Panc1 (cell line): ENCODE measurements at regions not wholly inside any gene's neighbourhood (a gene's known extent, or its start where the extent isn't known, plus 50 kb on each side); places are given as distances from the start of the nearest gene placed in this dataset.

Source experiments
- ATAC-seq: fragments of 200-7000 bp; cut with Tn5 transposase; 2 replicates; pipeline ENCODE4 v1.9.1; 2020; ENCODE audit warnings: mild to moderate bottlenecking, moderate library complexity
- BruUV-seq: library from RNA; stranded (reverse); fragments of 400-500 nt; replicated peaks from 2 replicates; lab custom pipeline; 2021; lab: Mats Ljungman, UMichigan
- CTCF ChIA-PET: fragments of 300-600 bp; sonication (Branson Sonifier 250); formaldehyde crosslinking; loops from one replicate; lab custom pipeline; 2022; ENCODE audit warnings: antibody characterized with exemption; lab: Charles Lee
- POLR2A ChIA-PET: fragments of 300-600 bp; sonication (Branson Sonifier 250); formaldehyde crosslinking; loops from one replicate; lab custom pipeline; 2022; ENCODE audit warnings: antibody characterized with exemption; lab: Charles Lee
- DNase-seq: peaks from one replicate; pipeline ENCODE4 v3.0.0-alpha.2; 2010; ENCODE audit warnings: low read depth, low spot score
- H3K27ac ChIP-seq: 2 replicates; pipeline ENCODE4 v1.5.1; 2011; ENCODE audit warnings: mild to moderate bottlenecking, low read length, inconsistent platforms
- H3K27me3 ChIP-seq: fragments of 200-500 bp; sonication (Bioruptor generic); 2 replicates; pipeline ENCODE4 v1.6.0; 2014; ENCODE audit warnings: low read length, inconsistent platforms; ENCODE audit not compliant: control insufficient read depth, insufficient read depth
- H3K36me3 ChIP-seq: fragments of 200-500 bp; sonication (Bioruptor generic); 2 replicates; pipeline ENCODE4 v1.5.1; 2014; ENCODE audit warnings: inconsistent platforms, mild to moderate bottlenecking, low read length, moderate library complexity; ENCODE audit not compliant: control insufficient read depth, insufficient read depth
- H3K4me1 ChIP-seq: 2 replicates; pipeline ENCODE4 v1.5.1; 2011; ENCODE audit warnings: inconsistent platforms, mild to moderate bottlenecking, low read length, moderate library complexity; ENCODE audit not compliant: control insufficient read depth, insufficient read depth
- H3K4me3 ChIP-seq, 2 experiments: 2 replicates each; pipeline ENCODE4 v1.5.1; 2011 to 2012; ENCODE audit warnings: low read depth in 2 of 2, low read length in 2 of 2, mild to moderate bottlenecking in 2 of 2, inconsistent platforms in 1 of 2, moderate library complexity in 1 of 2
- H3K9me3 ChIP-seq: fragments of 200-500 bp; sonication (Bioruptor generic); 2 replicates; pipeline ENCODE4 v1.5.1; 2014; ENCODE audit warnings: low read depth, mild to moderate bottlenecking, inconsistent platforms, low read length, moderate library complexity; ENCODE audit not compliant: control insufficient read depth, insufficient read depth
- CTCF ChIP-seq: fragments of 450-650 bp; IDR thresholded peaks from 2 replicates; pipeline ENCODE4 v1.5.1; 2017; ENCODE audit warnings: mild to moderate bottlenecking
- POLR2AphosphoS5 ChIP-seq: IDR thresholded peaks from 2 replicates; pipeline ENCODE4 v1.6.1; 2012; ENCODE audit warnings: mild to moderate bottlenecking, low read depth, low read length, moderate library complexity
- REST ChIP-seq, 2 experiments: IDR thresholded peaks; 2 replicates each; pipeline ENCODE4 v1.6.1; 2011 to 2012; ENCODE audit warnings: low read depth in 2 of 2, control low read depth in 1 of 2, low read length in 1 of 2, mild to moderate bottlenecking in 1 of 2, moderate library complexity in 1 of 2; ENCODE audit not compliant: insufficient read depth in 1 of 2
- SIN3A ChIP-seq: IDR thresholded peaks from 2 replicates; pipeline ENCODE4 v1.6.1; 2012; ENCODE audit warnings: low read depth, mild to moderate bottlenecking, low read length, moderate library complexity, borderline replicate concordance; ENCODE audit not compliant: insufficient read depth
- TCF7L2 ChIP-seq: IDR thresholded peaks from 2 replicates; pipeline ENCODE4 v1.6.1; 2011; ENCODE audit warnings: mild to moderate bottlenecking, low read depth, low read length, inconsistent platforms
- in situ Hi-C: cut with HindIII; loops from 2 replicates; pipeline ENCODE4 v1.10.0; 2016; ENCODE audit warnings: low sequenced_read_pairs, low pct_unique_long_range_greater_than_20kb
- intact Hi-C: fragments of 100-400 bp; cut with micrococcal nuclease; formaldehyde crosslinking; loops from one replicate; pipeline ENCODE4 v1.10.0; 2022; ENCODE audit not compliant: unreplicated experiment

DNA sequence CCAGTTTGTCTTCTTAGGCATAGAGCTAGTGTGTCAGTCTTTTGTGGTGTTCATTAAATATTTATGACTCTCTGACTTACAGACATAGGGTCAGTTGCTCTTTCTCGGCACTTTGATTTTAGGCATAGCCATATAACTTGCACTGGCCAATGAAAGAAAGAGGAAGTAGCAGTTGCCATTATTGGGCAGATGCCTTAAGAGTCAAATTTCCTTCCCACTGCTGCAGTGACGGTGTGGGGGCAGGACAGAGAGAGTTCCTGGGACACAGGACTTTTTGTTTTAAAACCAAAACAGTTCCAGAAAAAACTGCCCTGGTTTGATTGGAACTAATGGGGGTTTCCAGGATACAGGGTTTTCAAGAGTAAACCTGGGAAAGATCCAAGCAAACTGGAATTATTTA, 60.2 kb upstream of the PHF14 start:
- in situ Hi-C loops (no loop called here), intact Hi-C loops (no loop called here)
- DNase-seq = no peak
- TF ChIP-seq REST (IDR thresholded peaks at IDR 0.05; ENCODE audit: insufficient read depth in 1 of 2, low read depth in 2 of 2, low read length in 1 of 2) (no peak), POLR2AphosphoS5 (no peak), TCF7L2 (no peak), CTCF (no peak), SIN3A (no peak)
- H3K9me3 ChIP-seq = 0 out of 2 replicates have a peak, but pooled peaks cover 3% of the 10 kb centered on the region
- no peak overlapping the region for H3K27ac ChIP-seq
- CTCF ChIA-PET = no interaction called here
- POLR2A ChIA-PET = no interaction called here
- H3K36me3 ChIP-seq = no peaks in the 10 kb centered on the region
- BruUV-seq = no TSS peak
- H3K27me3 ChIP-seq = peaks cover 2% of the 10 kb centered on the region; the same call in 1 of the 2 replicates
- no peak for ATAC-seq
- H3K4me1 ChIP-seq = no peaks in the 10 kb centered on the region
- no peak overlapping the region for H3K4me3 ChIP-seq

GRCh38 chr7:10918093-10918590, 55.5 kb upstream of the PHF14 start:
- TF ChIP-seq POLR2AphosphoS5 = no peak
- TF ChIP-seq SIN3A = no peak
- TF ChIP-seq REST (IDR thresholded peaks at IDR 0.05; ENCODE audit: insufficient read depth in 1 of 2, low read depth in 2 of 2, low read length in 1 of 2) = no peak
- TF ChIP-seq CTCF = no peak
- TF ChIP-seq TCF7L2 = no peak
- Histone ChIP-seq H3K4me1 (no peaks in the 10 kb centered on the region), H3K4me3 (no peak overlapping the region), H3K36me3 (no peaks in the 10 kb centered on the region), H3K27me3 (peaks cover 6% of the 10 kb centered on the region), H3K9me3 (no peaks in the 10 kb centered on the region), H3K27ac (no peak overlapping the region)
- DNase-seq (no peak), ATAC-seq (no peak)
- BruUV-seq = no TSS peak
- ChIA-PET POLR2A (no interaction called here), CTCF (no interaction called here)
- intact Hi-C loops (no loop called here), in situ Hi-C loops (no loop called here)
